ENCODE measurements at regions not wholly inside any gene's neighbourhood (a gene's known extent, or its start where the extent isn't known, plus 50 kb on each side); places are given as distances from the start of the nearest gene placed in this dataset.
A peak's percentile ranks its signal among the peaks of the same experiment; 100 is the strongest.

- no peak overlapping the region for H3K4me3 ChIP-seq
- H4K20me1 ChIP-seq (ENCODE audit: insufficient read depth) = no peaks in the 10 kb centered on the region
- H2AFZ ChIP-seq = peak overlapping the region; percentile 48; the same call in 1 of the 2 replicates
- POLR2A ChIA-PET (ENCODE audit: unreplicated experiment) = no interaction called here
- DNase-seq = no peak
- H3K27me3 ChIP-seq (ENCODE audit: insufficient read depth, low read depth) = no peaks in the 10 kb centered on the region
- H3K4me2 ChIP-seq = no peak overlapping the region
- TF ChIP-seq, protein P1, sequence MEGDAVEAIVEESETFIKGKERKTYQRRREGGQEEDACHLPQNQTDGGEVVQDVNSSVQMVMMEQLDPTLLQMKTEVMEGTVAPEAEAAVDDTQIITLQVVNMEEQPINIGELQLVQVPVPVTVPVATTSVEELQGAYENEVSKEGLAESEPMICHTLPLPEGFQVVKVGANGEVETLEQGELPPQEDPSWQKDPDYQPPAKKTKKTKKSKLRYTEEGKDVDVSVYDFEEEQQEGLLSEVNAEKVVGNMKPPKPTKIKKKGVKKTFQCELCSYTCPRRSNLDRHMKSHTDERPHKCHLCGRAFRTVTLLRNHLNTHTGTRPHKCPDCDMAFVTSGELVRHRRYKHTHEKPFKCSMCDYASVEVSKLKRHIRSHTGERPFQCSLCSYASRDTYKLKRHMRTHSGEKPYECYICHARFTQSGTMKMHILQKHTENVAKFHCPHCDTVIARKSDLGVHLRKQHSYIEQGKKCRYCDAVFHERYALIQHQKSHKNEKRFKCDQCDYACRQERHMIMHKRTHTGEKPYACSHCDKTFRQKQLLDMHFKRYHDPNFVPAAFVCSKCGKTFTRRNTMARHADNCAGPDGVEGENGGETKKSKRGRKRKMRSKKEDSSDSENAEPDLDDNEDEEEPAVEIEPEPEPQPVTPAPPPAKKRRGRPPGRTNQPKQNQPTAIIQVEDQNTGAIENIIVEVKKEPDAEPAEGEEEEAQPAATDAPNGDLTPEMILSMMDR (conservative IDR thresholded peaks at IDR 0.05) = no peak
- TF ChIP-seq EZH2 (IDR thresholded peaks at IDR 0.05; ENCODE audit: low read depth) = no peak
- intact Hi-C loops (cut with micrococcal nuclease; ENCODE audit: unreplicated experiment) = no loop called here
- H3F3A ChIP-seq (ENCODE audit: insufficient read depth, low read depth) = no peaks in the 10 kb centered on the region
- CTCF ChIA-PET = no interaction called here
- H3K9me2 ChIP-seq (ENCODE audit: insufficient read depth) = no peaks in the 10 kb centered on the region
- no peaks in the 10 kb centered on the region for H3K79me2 ChIP-seq (ENCODE audit: low read depth)
- H3K27ac ChIP-seq = no peak overlapping the region
- H3K4me1 ChIP-seq (replicated peaks; ENCODE audit: insufficient read depth) = peaks cover 4% of the 10 kb centered on the region; the same call in 1 of the 2 replicates
- no peaks in the 10 kb centered on the region for H3K36me3 ChIP-seq (ENCODE audit: low read depth)
- BruUV-seq (replicated peaks) = no TSS peak
- no peaks in the 10 kb centered on the region; the same call in 1 of the 2 replicates for H3K9me3 ChIP-seq (ENCODE audit: insufficient read depth, low read depth)
Measured at GRCh38 chr1:60960891-60961461, 121.4 kb upstream of the NFIA start.

DNA sequence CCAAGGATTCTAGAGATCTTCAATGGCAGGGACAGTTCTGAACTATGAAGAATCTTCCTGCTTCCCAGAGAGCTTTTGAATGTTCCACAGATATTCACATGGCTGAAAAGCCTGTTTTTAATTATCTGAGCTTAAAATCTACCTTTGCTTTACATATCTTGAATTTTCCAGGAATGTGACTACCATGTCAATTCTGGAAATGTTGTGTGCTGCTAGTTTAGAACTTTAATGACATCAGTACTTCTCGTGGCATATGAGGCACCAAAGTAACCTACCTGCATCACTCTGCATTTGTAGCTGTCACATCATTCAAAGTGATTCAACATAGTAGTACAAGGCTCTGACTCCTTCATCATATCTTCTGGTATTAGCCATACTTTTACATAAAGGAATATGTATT, 122.7 kb upstream of the NFIA start:
- no peak for DNase-seq
- Histone ChIP-seq H3K36me3 (ENCODE audit: low read depth) (no peaks in the 10 kb centered on the region), H3K27ac (no peak overlapping the region), H4K20me1 (ENCODE audit: insufficient read depth) (no peaks in the 10 kb centered on the region), H3K79me2 (ENCODE audit: low read depth) (no peaks in the 10 kb centered on the region), H3K4me1 (replicated peaks; ENCODE audit: insufficient read depth) (peaks cover 4% of the 10 kb centered on the region; the same call in 1 of the 2 replicates), H3K27me3 (ENCODE audit: insufficient read depth, low read depth) (no peaks in the 10 kb centered on the region), H2AFZ (no peak overlapping the region), H3F3A (ENCODE audit: insufficient read depth, low read depth) (no peaks in the 10 kb centered on the region), H3K9me3 (ENCODE audit: insufficient read depth, low read depth) (no peaks in the 10 kb centered on the region), H3K4me2 (no peak overlapping the region), H3K4me3 (no peak overlapping the region), H3K9me2 (ENCODE audit: insufficient read depth) (no peaks in the 10 kb centered on the region)
- TF ChIP-seq, protein P1 (conservative IDR thresholded peaks at IDR 0.05) = no peak
- TF ChIP-seq EZH2 (IDR thresholded peaks at IDR 0.05; ENCODE audit: low read depth) = no peak
- no TSS peak for BruUV-seq (replicated peaks)
- POLR2A ChIA-PET (ENCODE audit: unreplicated experiment) = no interaction called here
- CTCF ChIA-PET = interaction anchor here (0.5 kb wide), 1 partner anchor 11 kb away, joined by 3 read pairs; no protein-coding TSS in a partner anchor
- intact Hi-C loops (cut with micrococcal nuclease; ENCODE audit: unreplicated experiment) = no loop called here

DNA sequence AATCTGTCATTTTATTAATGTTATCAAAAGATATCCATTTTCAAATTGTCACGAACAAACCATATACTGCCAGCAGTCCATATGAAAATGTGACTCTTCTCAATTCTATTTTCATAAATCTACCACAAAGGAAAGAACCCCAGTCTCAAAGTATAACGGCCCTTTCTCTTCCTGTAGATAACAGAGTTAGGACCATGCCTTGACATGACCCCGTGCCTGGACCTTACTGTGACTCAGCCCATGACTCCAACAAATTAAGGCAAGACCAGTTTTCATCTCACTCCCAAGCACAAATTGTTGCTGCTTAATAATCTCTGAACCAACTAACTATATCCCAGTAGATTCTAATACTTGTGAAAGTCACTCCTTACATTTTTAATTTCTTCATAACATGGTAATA, 124.4 kb upstream of the NFIA start:
- CTCF ChIA-PET = no interaction called here
- no TSS peak for BruUV-seq (replicated peaks)
- POLR2A ChIA-PET (ENCODE audit: unreplicated experiment) = no interaction called here

More for the DNA sequence above, 124.4 kb upstream of the NFIA start:
- H3K9me2 ChIP-seq (ENCODE audit: insufficient read depth) = no peaks in the 10 kb centered on the region
- no peak overlapping the region for H2AFZ ChIP-seq
- TF ChIP-seq, protein P1 (conservative IDR thresholded peaks at IDR 0.05) = no peak
- no peak for TF ChIP-seq EZH2 (IDR thresholded peaks at IDR 0.05; ENCODE audit: low read depth)
- no peaks in the 10 kb centered on the region for H3K27me3 ChIP-seq (ENCODE audit: insufficient read depth, low read depth)
- H4K20me1 ChIP-seq (ENCODE audit: insufficient read depth) = no peaks in the 10 kb centered on the region
- no peak overlapping the region for H3K4me2 ChIP-seq
- no peak overlapping the region for H3K27ac ChIP-seq
- intact Hi-C loops (cut with micrococcal nuclease; ENCODE audit: unreplicated experiment) = no loop called here
- no peaks in the 10 kb centered on the region for H3K9me3 ChIP-seq (ENCODE audit: insufficient read depth, low read depth)
- H3F3A ChIP-seq (ENCODE audit: insufficient read depth, low read depth) = no peaks in the 10 kb centered on the region
- H3K36me3 ChIP-seq (ENCODE audit: low read depth) = no peaks in the 10 kb centered on the region
- no peak overlapping the region for H3K4me3 ChIP-seq
- H3K79me2 ChIP-seq (ENCODE audit: low read depth) = no peaks in the 10 kb centered on the region
- peaks cover 4% of the 10 kb centered on the region; the same call in 1 of the 2 replicates for H3K4me1 ChIP-seq (replicated peaks; ENCODE audit: insufficient read depth)
- DNase-seq = no peak
